ENCODE measurements at regions not wholly inside any gene's neighbourhood (a gene's known extent, or its start where the extent isn't known, plus 50 kb on each side); places are given as distances from the start of the nearest gene placed in this dataset.
"Not testable (repeated sequence)": the region's sequence is repeated elsewhere in the genome, so short reads cannot be mapped to it uniquely, and the experiment has no call there.

DNA sequence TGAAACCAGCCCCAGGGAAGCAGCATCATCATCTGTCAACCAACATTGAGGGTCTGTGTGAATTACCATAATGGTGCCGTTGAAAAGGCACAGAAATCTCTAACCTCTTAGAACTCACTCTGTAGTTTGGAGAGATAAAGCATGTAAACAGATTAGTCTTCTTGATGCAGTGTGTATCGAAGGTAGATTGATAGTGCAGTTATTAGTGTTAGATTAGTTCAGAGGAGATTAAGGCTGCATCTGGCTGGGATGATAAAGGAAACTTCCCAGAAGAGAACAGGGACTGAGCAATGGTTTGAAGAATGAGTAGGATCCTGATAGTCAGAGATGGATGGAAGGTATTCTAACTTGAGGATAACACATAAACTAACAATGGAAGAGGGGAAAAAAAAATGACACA, 651.5 kb downstream of the TLE1 start:
- no peak for ATAC-seq
- DNase-seq (ENCODE audit: low spot score): no peak

DNA sequence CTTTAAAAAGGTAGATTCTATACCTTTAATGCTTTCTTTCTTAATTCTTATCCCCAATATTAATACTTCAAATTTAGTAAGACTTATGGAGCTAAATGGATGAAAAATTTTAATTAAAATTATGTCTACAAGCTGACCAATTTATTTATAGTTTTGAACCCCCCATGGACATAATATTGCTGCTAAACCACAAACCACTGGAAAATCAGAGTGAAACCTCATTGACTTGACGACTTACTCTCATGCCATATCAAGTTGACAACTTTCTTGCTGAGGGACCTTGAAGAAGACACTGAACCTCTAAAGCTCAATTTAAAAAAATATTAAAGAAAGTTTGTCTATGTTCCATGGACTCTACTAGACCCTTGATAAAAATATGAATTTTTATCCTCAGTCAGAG, 653.7 kb downstream of the TLE1 start:
- no peak for ATAC-seq
- DNase-seq (ENCODE audit: low spot score): no peak

DNA sequence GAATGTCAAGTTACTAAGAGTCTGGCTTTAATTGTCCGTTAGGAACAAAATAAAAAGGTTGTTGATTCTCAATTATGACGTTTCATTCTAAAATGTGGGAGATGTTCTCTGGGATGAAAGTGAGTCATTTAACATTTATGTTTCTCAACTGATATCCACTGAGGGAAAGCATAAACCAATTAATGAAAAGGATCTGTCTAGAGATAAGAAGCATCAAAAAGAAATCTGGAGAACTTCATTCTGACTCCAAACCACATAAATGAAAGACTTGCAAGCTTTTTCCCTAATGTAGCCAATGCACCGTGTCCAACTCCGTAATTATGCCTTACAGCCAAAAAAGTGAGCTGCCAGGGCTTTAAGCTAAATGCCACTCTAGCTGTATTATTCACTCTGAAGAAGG, 654.2 kb downstream of the TLE1 start:
- DNase-seq (ENCODE audit: low spot score) (no peak), ATAC-seq (no peak)

DNA sequence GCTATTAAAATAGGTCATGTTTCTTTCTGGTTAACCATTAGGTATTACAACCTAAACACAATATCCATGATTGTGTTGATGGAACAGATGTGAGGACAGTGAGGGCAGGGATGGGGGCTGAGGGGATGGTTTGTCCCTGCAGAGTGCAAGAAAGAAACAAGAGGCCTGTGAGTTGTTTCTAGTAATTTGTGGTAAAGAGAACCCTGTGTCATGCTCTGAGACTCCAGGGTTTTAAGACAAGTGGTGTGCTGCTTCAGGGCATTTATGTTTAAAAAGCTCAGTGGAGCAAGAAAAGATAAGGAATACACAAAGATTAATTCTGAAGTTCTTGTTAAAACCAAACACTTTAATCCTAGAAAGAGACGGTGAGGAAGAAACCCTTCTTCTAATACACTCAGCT, 656.5 kb downstream of the TLE1 start:
- DNase-seq (ENCODE audit: low spot score): no peak

DNA sequence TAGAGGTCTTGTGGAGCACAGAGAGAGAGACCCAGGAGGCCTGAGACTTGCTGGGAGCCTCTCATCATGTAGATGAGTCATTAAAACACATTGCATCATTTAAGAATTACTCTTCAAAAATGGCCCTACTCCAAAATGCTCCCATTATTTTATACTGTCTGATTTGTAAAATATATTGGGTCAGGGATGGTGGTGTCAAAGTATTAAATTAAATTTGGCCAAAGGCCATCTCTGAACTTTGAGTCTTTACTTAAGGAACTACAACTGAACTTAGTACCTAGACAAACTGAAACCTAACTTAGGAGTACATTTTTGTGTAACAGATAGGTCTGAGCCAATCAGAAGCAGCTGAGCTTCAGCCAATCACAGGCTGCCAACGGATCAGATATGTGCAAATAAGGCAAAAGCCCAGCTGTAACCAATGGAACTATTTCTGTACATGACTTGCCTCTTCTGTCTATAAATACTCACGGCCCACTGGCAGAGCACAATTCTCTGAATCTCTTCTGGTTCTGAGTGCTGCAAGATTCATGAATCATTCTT, 657.2 kb downstream of the TLE1 start:
- ATAC-seq (no peak), DNase-seq (ENCODE audit: low spot score) (no peak)

More for the DNA sequence above, 656.5 kb downstream of the TLE1 start:
- ATAC-seq: no peak

DNA sequence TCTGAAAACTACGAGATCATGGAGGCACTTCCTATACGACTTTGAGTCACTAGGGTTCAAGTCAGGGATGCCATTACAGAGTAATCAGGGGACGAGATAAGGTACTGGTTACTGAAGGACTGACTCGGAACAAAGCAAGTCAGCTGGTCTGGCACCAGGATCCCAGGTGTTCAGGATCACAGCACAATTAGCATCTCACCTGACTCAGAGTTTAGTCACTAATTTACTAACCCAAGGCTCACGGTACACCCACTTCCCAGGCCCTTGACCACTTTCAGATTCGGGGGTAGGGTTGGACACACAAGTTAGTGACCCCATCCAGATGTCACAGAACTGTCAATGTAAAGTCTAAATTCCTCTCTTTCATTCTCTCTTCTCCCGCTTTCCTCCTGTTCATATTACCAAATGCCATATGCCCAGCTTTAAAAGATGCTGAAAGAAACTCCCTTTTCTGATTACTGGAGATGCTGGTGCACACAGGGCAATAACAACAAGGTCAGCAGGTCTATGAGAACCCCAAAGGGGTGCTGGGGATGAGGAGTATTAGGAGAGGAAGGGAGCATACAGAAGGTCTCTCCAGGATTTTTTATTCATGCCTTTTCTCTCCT, 657.8 kb downstream of the TLE1 start:
- ATAC-seq (no peak), DNase-seq (ENCODE audit: low spot score) (no peak)

DNA sequence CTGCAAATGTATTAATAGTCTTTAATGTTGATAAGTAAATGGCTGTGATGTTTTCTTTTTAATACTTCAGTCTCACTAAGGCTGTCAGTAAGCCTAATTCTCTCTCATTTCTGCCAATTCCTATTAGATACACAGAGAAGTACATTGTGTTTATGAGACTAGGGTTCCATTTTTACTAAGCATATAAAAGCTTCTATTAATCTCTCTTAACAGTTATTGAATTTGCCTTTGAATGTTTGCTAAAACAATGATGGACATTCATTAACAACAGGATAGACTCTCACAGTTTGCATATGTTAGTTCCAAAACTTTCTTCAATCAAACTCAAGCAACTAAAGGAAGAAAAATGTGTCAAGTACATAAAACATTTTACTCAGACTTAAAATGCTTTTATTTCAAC, 659.3 kb downstream of the TLE1 start:
- DNase-seq (ENCODE audit: low spot score) (no peak), ATAC-seq (no peak)

DNA sequence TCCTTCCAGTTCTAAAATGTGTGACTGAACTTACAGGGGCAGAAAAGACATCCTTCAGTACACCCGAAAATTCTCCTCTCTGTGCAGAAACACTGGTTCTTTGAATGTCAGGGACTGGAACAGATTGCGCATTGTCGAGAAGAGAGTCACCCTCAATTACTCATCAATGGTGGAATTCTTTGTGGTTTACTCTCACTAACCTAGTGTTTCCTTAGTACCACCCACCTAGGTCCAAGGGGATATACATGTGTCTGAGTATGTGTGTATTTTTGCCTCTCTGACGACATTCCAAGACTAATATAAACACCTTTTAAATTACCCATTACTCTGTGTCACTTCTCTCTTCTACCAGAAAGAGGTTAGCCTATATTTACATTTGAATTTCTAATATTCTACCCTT, 660.8 kb downstream of the TLE1 start:
- ATAC-seq (no peak), DNase-seq (ENCODE audit: low spot score) (no peak)

DNA sequence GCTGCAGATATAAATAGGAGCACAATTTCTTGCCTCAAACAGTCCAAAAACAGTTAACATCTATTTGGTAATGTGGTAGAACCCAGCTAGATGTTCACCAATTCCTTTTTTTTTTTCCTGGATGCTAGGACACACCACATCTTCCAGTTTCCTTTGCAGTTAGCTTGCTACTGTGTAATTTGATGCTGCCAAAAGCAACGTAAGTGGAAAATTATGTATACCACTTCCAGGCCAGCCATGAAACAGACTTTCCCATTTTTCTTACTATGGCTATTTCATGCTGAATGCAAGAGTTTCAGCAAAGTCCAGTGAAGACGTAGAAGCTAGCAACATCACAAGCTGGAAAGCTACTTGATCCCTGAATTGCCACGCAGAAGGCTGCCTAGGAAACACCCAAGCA, 667.2 kb downstream of the TLE1 start:
- ATAC-seq (no peak), DNase-seq (ENCODE audit: low spot score) (no peak)

DNA sequence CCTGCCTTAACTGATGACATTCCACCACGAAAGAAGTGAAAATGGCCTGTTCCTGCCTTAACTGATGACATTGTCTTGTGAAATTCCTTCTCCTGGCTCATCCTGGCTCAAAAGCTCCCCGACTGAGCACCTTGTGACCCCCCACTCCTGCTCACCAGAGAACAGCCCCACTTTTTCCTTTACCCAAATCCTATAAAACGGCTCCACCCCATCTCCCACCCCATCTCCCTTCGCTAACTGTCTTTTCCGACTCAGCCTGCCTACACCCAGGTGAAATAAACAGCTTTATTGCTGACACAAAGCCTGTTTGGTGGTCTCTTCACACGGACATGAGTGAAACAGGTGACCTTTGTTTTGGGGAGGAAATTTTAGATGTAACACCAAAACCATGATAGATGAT, 674.4 kb downstream of the TLE1 start:
- ATAC-seq; DNase-seq (ENCODE audit: low spot score): not testable (repeated sequence)

DNA sequence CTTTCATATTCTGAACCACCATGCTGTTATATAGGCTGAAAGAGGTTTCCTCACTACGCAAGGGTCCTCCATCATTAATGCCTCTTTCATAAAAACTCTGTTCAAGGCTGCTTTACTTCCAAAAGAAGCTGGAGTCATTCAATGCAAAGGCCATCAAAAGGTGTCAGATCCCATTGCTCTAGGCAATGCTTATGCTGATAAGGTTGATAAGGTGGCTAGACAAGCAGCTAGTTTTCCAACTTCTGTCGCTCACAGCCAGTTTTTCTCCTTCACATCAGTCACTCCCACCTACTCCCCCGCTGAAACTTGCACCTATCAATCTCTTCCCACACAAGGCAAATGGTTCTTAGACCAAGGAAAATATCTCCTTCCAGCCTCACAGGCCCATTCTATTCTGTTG, 676.2 kb downstream of the TLE1 start:
- ATAC-seq; DNase-seq (ENCODE audit: low spot score): not testable (repeated sequence)

DNA sequence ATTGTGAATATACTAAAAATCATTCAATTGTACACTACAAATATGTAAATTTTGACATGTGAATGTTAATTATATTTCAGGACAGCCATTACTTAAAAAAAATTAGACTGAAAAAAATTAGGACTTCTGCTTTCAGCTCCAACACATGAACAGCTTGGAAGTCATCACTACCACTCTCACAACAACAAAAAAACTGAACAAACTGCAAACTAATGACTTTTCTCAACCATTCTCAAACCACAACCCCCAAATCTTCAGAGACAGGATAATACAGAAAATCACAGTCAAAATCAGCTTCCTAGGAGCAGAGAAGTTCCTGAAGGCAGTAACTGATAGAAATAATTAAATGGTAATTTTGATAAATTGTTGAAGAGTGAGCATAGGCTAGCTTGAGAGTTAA, 686.4 kb downstream of the TLE1 start:
- ATAC-seq: no peak
- no peak for DNase-seq (ENCODE audit: low spot score)

DNA sequence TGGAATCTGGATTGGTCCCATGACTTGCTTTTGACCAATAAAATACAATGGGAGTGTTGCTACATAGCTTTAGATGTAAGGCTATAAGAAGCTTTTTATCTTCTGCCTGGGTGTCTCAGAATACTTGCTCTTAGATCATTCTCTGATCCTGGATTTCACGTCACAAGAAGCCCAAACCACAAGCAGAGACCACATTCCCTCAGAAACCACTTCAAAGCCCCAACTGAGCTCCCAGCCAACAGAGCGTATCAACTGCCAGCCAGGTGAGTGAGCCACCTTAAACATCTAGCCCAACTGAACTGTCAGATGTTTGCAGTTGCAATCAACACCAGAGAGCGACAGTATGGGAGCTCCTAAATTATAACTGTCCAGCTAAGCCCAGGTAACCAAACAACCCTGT, 687.1 kb downstream of the TLE1 start:
- no peak for DNase-seq (ENCODE audit: low spot score)
- no peak for ATAC-seq

DNA sequence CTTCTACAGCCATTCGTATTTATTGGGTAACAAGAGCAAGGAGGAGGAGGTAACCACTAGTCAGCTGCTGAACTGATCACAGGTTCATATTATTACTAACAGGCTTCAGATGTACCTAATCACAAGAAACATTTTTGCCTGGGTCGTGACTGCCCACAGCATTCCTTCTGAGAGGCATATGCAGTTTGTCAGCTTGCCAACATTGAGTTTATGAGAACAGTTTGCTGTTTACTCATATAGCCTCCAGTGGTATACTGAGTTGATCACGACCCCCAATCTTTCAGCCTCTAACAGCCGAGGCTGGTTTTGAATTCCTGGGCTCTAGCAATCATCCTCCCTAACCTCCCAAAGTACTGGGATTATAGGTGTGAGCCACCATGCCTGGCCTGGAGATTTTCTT, 693.6 kb downstream of the TLE1 start:
- ATAC-seq: no peak

DNA sequence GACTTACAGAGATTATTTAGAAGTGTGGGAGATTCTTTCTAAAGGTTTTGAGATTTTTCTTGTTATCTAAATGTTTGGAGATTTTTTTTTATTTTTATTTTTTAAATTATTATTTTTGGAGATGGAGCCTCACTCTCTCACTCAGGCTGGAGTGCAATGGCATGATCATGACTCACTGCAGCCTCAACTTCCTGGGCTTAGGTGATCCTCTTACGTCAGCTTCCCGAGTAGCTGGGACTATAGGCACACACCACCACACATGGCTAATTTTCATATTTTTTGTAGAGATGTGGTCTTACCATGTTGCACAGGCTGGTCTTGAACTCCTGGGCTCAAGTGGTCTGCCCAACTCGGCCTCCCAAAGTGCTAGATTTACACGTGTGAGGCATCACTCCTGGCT, 694.5 kb downstream of the TLE1 start:
- no peak for ATAC-seq
- DNase-seq (ENCODE audit: low spot score): no peak

More for the DNA sequence above, 693.6 kb downstream of the TLE1 start:
- no peak for DNase-seq (ENCODE audit: low spot score)

DNA sequence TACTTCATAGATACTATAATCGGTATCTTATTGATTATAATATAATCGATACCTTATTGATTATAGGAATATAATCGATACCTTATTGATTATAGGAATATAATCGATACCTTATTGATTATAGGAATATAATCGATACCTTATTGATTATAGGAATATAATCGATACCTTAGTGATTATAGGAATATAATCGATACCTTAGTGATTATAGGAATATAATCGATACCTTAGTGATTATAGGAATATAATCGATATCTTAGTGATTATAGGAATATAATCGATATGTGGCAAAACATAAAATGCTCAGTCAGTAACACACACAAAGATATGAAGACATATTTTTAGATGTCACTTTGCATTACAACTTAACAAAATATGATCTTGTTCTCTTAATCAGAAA, 703.8 kb downstream of the TLE1 start:
- not testable (repeated sequence) for DNase-seq (ENCODE audit: low spot score)

DNA sequence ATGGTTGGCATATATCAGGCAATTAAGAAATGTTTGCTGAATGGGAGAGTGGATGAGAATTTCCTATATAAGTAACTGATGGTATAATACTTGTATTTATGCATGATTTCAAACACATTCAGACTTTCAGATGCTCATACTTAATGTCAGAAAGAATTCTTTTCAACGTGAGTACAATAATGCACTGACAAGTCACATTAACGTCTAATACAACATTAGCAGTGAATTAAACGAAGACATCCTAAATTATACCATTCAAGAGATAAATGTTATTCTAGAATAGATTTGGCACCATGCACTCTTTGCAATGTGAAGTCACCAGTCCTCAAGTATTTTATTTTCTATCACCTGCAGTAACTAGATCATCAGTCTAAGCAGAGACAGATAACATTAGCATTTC, 712.9 kb downstream of the TLE1 start:
- no peak for DNase-seq (ENCODE audit: low spot score)
- ATAC-seq: no peak

More for the DNA sequence above, 703.8 kb downstream of the TLE1 start:
- not testable (repeated sequence) for ATAC-seq

DNA sequence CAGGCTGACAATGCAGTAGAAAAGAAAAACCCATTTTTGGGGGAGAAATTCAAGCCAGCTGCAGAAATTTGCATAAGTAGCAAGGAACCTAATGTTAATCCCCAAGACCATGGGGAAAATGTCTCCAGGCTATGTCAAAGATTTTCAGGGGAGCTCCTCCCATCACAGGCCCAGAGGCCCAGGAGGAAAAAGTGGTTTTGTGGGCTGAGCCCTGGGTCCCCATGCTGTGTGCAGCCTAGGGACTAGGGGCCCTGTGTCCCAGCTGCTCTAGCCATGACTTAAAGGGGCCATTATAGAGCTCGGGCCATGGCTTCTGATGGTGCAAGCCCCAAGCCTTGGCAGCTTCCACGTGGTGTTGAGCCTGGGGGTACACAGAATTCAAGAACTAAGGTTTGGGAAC, 719.0 kb downstream of the TLE1 start:
- DNase-seq (ENCODE audit: low spot score); ATAC-seq: not testable (repeated sequence)

DNA sequence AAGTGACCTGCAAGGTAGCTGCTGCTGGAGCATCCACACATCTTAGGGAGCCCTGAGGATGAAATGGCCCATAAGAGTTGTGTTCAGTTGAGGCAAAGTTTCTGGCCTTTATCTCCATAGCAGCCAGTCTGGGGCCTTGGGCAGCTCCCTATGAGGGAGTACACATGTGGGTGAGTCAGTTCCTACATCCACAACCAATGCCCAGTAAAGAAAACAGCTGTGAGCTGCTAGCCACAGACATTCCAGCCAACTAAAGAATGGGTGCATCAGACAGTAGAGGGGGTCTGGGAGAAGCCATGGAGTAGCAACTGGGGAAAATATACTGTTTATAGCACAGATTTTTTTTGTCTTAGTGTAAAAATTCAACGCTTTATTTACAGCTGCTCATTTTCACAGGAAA, 720.7 kb downstream of the TLE1 start:
- no peak for DNase-seq (ENCODE audit: low spot score)
- no peak for ATAC-seq

DNA sequence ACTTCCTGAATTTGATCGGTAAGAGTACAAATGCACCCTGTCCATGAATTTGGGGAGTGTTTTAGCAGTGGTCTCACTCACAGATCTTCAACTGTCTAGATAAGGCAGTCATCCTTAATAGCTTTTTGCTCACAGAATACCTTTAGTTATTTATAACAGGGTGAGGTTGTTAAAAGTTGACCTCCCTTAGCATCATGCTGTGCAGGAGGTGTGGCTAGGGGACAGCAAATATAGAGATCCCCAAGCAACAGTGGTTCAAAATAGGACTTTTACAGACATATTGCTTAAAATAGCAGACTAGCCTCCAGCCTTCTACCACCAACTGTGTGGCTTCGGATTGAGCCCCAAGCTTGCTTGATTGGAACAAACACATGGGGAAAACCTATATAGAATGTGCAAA, 724.4 kb downstream of the TLE1 start:
- ATAC-seq (no peak), DNase-seq (ENCODE audit: low spot score) (no peak)

DNA sequence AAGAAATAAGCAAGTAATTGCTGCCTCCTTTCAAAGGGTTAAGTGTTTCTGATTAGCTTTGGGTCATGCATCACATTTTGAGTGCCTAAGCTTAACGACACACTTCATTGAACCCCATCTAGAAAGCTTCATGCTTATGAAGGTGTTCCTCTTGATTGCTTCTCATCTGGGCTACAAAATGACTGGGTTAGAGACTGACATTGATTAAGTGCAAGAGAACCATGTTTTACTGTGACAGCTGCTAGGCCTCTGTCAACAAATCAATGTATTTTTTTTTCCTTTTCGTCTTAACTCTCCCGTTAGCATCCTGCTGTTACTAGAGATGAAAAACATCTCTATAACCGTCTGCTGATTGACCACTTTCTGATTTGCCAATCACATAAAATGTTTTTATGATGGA, 725.0 kb downstream of the TLE1 start:
- no peak for DNase-seq (ENCODE audit: low spot score)
- ATAC-seq: no peak

DNA sequence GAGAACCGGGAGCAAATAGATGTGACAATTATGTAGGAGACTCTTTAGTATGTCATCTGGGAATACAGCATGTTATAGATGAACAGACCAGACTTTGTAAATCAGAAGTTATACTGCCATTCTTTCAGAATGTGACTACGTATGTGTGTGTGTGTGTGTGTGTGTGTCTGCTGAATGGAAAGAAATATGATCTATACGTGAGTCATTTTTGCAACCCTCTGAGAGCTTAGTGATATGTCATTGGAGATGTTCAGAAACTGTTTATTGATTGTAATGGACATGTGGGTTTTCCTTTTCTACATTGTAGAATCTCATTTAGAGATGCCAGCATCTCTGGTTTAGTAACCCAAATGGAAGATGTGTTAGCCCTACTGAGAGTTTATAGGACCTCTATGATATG, 731.5 kb downstream of the TLE1 start:
- no peak for ATAC-seq
- no peak for DNase-seq (ENCODE audit: low spot score)

DNA sequence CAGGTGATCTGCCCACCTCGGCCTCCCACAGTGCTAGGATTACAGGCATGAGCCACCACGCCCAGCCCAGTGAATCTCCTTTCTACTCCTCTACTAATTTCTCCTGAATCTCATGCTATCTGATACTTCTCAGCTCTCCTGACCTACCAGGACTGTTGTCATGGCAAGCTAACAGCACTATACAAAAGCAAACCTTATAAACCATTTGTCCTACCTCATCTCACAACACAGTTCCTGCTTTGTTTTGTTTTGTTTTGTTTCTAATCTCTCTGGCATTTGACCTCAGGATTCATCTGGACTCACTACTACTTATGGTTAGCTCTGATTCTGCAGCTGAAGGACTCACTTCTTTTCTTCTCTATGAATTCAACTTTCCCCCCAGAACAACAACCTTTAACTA, 734.8 kb downstream of the TLE1 start:
- DNase-seq (ENCODE audit: low spot score): no peak
- ATAC-seq: no peak
